Endothelial cell of hepatic sinusoid (primary cell): ENCODE measurements at regions not wholly inside any gene's neighbourhood (a gene's known extent, or its start where the extent isn't known, plus 50 kb on each side); places are given as distances from the start of the nearest gene placed in this dataset.

Experiments used
- in situ Hi-C: cut with HindIII; loops from 2 replicates; pipeline ENCODE4 v1.10.0; 2017; ENCODE audit warnings: low sequenced_read_pairs

- in situ Hi-C loops, result no loop called here
Observed at GRCh38 chr3:19093084-19093483, 55.2 kb upstream of the KCNH8 start.

- in situ Hi-C loops, result no loop called here
Observed at GRCh38 chr3:19077388-19077787, 70.9 kb upstream of the KCNH8 start.

- in situ Hi-C loops, result no loop called here
Observed at GRCh38 chr3:19075037-19075436, 73.3 kb upstream of the KCNH8 start.

- in situ Hi-C loops, result no loop called here
Observed at GRCh38 chr3:19074257-19074900, 73.9 kb upstream of the KCNH8 start.

- in situ Hi-C loops, result no loop called here
Observed at GRCh38 chr3:19073341-19074105, 74.8 kb upstream of the KCNH8 start.

GRCh38 chr3:19070325-19070724 lies 78.0 kb upstream of the KCNH8 start:
- in situ Hi-C loops, result no loop called here

GRCh38 chr3:19065027-19065426 lies 83.3 kb upstream of the KCNH8 start:
- in situ Hi-C loops, result no loop called here

- in situ Hi-C loops, result no loop called here
Observed at GRCh38 chr3:19063936-19064335, 84.4 kb upstream of the KCNH8 start.

- in situ Hi-C loops, result no loop called here
Observed at GRCh38 chr3:19060404-19060803, 87.9 kb upstream of the KCNH8 start.

GRCh38 chr3:19052874-19053273 lies 95.4 kb upstream of the KCNH8 start:
- in situ Hi-C loops, result no loop called here

- in situ Hi-C loops, result no loop called here
Observed at GRCh38 chr3:19046440-19046839, 101.9 kb upstream of the KCNH8 start.

GRCh38 chr3:19030522-19030839 lies 117.8 kb upstream of the KCNH8 start:
- in situ Hi-C loops, result no loop called here

- in situ Hi-C loops, result no loop called here
Observed at GRCh38 chr3:19029837-19030521, 118.3 kb upstream of the KCNH8 start.

GRCh38 chr3:19025441-19025840 lies 122.9 kb upstream of the KCNH8 start:
- in situ Hi-C loops, result no loop called here

- in situ Hi-C loops, result no loop called here
Observed at GRCh38 chr3:19022546-19022945, 125.8 kb upstream of the KCNH8 start.

GRCh38 chr3:19016851-19017250 lies 131.5 kb upstream of the KCNH8 start:
- in situ Hi-C loops, result no loop called here

GRCh38 chr3:19013879-19014278 lies 134.4 kb upstream of the KCNH8 start:
- in situ Hi-C loops, result no loop called here

GRCh38 chr3:19012846-19013245 lies 135.5 kb upstream of the KCNH8 start:
- in situ Hi-C loops, result no loop called here

- in situ Hi-C loops, result no loop called here
Observed at GRCh38 chr3:19002606-19003005, 145.7 kb upstream of the KCNH8 start.

GRCh38 chr3:18998069-18998468 lies 150.2 kb upstream of the KCNH8 start:
- in situ Hi-C loops, result no loop called here

- in situ Hi-C loops, result no loop called here
Observed at GRCh38 chr3:18992709-18993108, 155.6 kb upstream of the KCNH8 start.

GRCh38 chr3:18989237-18989795 lies 159.0 kb upstream of the KCNH8 start:
- in situ Hi-C loops, result no loop called here
